HEK293T (cell line): ENCODE measurements at regions not wholly inside any gene's neighbourhood (a gene's known extent, or its start where the extent isn't known, plus 50 kb on each side); places are given as distances from the start of the nearest gene placed in this dataset.

ENCODE experiments used
- CTCF ChIA-PET: fragments of 350-600 bp; formaldehyde crosslinking; extraction: SDS; loops from one replicate; lab custom pipeline; 2021; ENCODE audit warnings: antibody characterized with exemption, inconsistent platforms; lab: Yijun Ruan, JAX
- POLR2A ChIA-PET: fragments of 350-600 bp; formaldehyde crosslinking; extraction: SDS; loops from one replicate; lab custom pipeline; 2020; ENCODE audit warnings: antibody characterized with exemption, inconsistent platforms; lab: Yijun Ruan, JAX
- DNase-seq: peaks from one replicate; pipeline ENCODE4 v3.0.0; 2012; ENCODE audit warnings: mixed read lengths; ENCODE audit errors: extremely low spot score
- ARNT ChIP-seq: fragments of 450-650 bp; IDR thresholded peaks from 2 replicates; pipeline ENCODE4 v1.6.1; 2017; ENCODE audit warnings: mild to moderate bottlenecking
- BHLHE40 ChIP-seq: fragments of 450-650 bp; IDR thresholded peaks from 2 replicates; pipeline ENCODE4 v1.6.1; 2016; ENCODE audit warnings: mild to moderate bottlenecking, moderate library complexity, borderline replicate concordance
- CTBP1 ChIP-seq: fragments of 450-650 bp; IDR thresholded peaks from 2 replicates; pipeline ENCODE4 v1.6.1; 2016; ENCODE audit warnings: borderline replicate concordance
- ELF4 ChIP-seq: fragments of 450-650 bp; IDR thresholded peaks from 2 replicates; pipeline ENCODE4 v1.6.1; 2017; ENCODE audit warnings: antibody characterized with exemption
- FOXA1 ChIP-seq: fragments of 450-650 bp; IDR thresholded peaks from 2 replicates; pipeline ENCODE4 v1.6.1; 2016; ENCODE audit warnings: mild to moderate bottlenecking
- FOXK2 ChIP-seq: fragments of 450-650 bp; IDR thresholded peaks from 2 replicates; pipeline ENCODE4 v1.6.1; 2016; ENCODE audit warnings: mild to moderate bottlenecking
- FOXM1 ChIP-seq: fragments of 450-650 bp; IDR thresholded peaks from 2 replicates; pipeline ENCODE4 v1.6.1; 2017; ENCODE audit warnings: mild to moderate bottlenecking, borderline replicate concordance
- HDGF ChIP-seq: fragments of 450-650 bp; IDR thresholded peaks from 2 replicates; pipeline ENCODE4 v1.6.1; 2017; ENCODE audit warnings: antibody characterized with exemption, borderline replicate concordance
- L3MBTL2 ChIP-seq: fragments of 450-650 bp; conservative IDR thresholded peaks from 2 replicates; pipeline ENCODE4 v1.6.1; 2016; ENCODE audit warnings: mild to moderate bottlenecking
- LEF1 ChIP-seq: fragments of 450-650 bp; IDR thresholded peaks from 2 replicates; pipeline ENCODE4 v1.6.1; 2017; ENCODE audit warnings: mild to moderate bottlenecking, borderline replicate concordance
- NFRKB ChIP-seq: fragments of 450-650 bp; IDR thresholded peaks from 2 replicates; pipeline ENCODE4 v1.6.1; 2016; ENCODE audit warnings: mild to moderate bottlenecking, moderate library complexity
- PKNOX1 ChIP-seq: fragments of 450-650 bp; IDR thresholded peaks from 2 replicates; pipeline ENCODE4 v1.6.1; 2016
- SP1 ChIP-seq: fragments of 450-650 bp; IDR thresholded peaks from 2 replicates; pipeline ENCODE4 v1.6.1; 2017
- SUZ12 ChIP-seq: fragments of 450-650 bp; IDR thresholded peaks from 2 replicates; pipeline ENCODE4 v1.6.1; 2016; ENCODE audit warnings: mild to moderate bottlenecking
- TARDBP ChIP-seq: fragments of 450-650 bp; IDR thresholded peaks from 2 replicates; pipeline ENCODE4 v1.6.1; 2016
- ZNF384 ChIP-seq: fragments of 450-650 bp; IDR thresholded peaks from 2 replicates; pipeline ENCODE4 v1.6.1; 2016

GRCh38 chr6:14770040-14770439, 475.8 kb upstream of the JARID2 start:
- no peak for DNase-seq
- POLR2A ChIA-PET: no interaction called here
- CTCF ChIA-PET: no interaction called here
- TF ChIP-seq SUZ12 (no peak), CTBP1 (no peak), TARDBP (no peak), ELF4 (no peak), BHLHE40 (no peak), ZNF384 (no peak), LEF1 (no peak), FOXM1 (no peak), HDGF (no peak), FOXK2 (no peak), L3MBTL2 (no peak), FOXA1 (no peak), PKNOX1 (no peak), SP1 (no peak), ARNT (no peak), NFRKB (no peak)

- ChIA-PET CTCF (no interaction called here), POLR2A (no interaction called here)
- no peak for TF ChIP-seq FOXM1
- no peak for TF ChIP-seq SP1
- no peak for TF ChIP-seq ELF4
- no peak for TF ChIP-seq SUZ12
- no peak for TF ChIP-seq FOXA1
- no peak for TF ChIP-seq NFRKB
- TF ChIP-seq ZNF384: no peak
- no peak for TF ChIP-seq HDGF
- no peak for TF ChIP-seq L3MBTL2
- no peak for TF ChIP-seq ARNT
- no peak for TF ChIP-seq PKNOX1
- no peak for TF ChIP-seq BHLHE40
- TF ChIP-seq FOXK2: no peak
- TF ChIP-seq CTBP1: no peak
- TF ChIP-seq TARDBP: no peak
- TF ChIP-seq LEF1: no peak
- no peak for DNase-seq
Measured at GRCh38 chr6:14770572-14770971, 475.3 kb upstream of the JARID2 start.

- CTCF ChIA-PET: no interaction called here
- POLR2A ChIA-PET: no interaction called here
- TF ChIP-seq NFRKB: no peak
- TF ChIP-seq CTBP1: no peak
- no peak for TF ChIP-seq PKNOX1
- no peak for TF ChIP-seq L3MBTL2
- TF ChIP-seq FOXA1: no peak
- no peak for TF ChIP-seq LEF1
- no peak for TF ChIP-seq ELF4
- no peak for TF ChIP-seq BHLHE40
- no peak for TF ChIP-seq SP1
- no peak for TF ChIP-seq FOXK2
- no peak for TF ChIP-seq TARDBP
- TF ChIP-seq ZNF384: no peak
- no peak for TF ChIP-seq ARNT
- no peak for TF ChIP-seq SUZ12
- TF ChIP-seq FOXM1: no peak
- no peak for TF ChIP-seq HDGF
- DNase-seq: no peak
Measured at GRCh38 chr6:14771016-14771415, 474.9 kb upstream of the JARID2 start.

- TF ChIP-seq SP1 (no peak), PKNOX1 (no peak), SUZ12 (no peak), HDGF (no peak), ARNT (no peak), CTBP1 (no peak)
- DNase-seq: no peak
- CTCF ChIA-PET: no interaction called here
- POLR2A ChIA-PET: no interaction called here
Measured at GRCh38 chr6:14772188-14772587, 473.7 kb upstream of the JARID2 start.

GRCh38 chr6:14775528-14775927, 470.3 kb upstream of the JARID2 start:
- ChIA-PET POLR2A (no interaction called here), CTCF (no interaction called here)
- TF ChIP-seq ELF4 (no peak), BHLHE40 (no peak), TARDBP (no peak), HDGF (no peak), NFRKB (no peak)
- no peak for DNase-seq

GRCh38 chr6:14776307-14776706, 469.6 kb upstream of the JARID2 start:
- no peak for TF ChIP-seq CTBP1
- TF ChIP-seq ARNT: no peak
- TF ChIP-seq BHLHE40: no peak
- no peak for TF ChIP-seq FOXM1
- no peak for TF ChIP-seq SP1
- no peak for TF ChIP-seq L3MBTL2
- TF ChIP-seq ZNF384: no peak
- TF ChIP-seq NFRKB: no peak
- TF ChIP-seq HDGF: no peak
- TF ChIP-seq PKNOX1: no peak
- TF ChIP-seq FOXK2: no peak
- TF ChIP-seq LEF1: no peak
- TF ChIP-seq SUZ12: no peak
- no peak for TF ChIP-seq FOXA1
- no peak for TF ChIP-seq TARDBP
- no peak for TF ChIP-seq ELF4
- no peak for DNase-seq
- CTCF ChIA-PET: no interaction called here
- POLR2A ChIA-PET: no interaction called here
